BLaER1 (cell line): ENCODE measurements at regions not wholly inside any gene's neighbourhood (a gene's known extent, or its start where the extent isn't known, plus 50 kb on each side); places are given as distances from the start of the nearest gene placed in this dataset.

Experiments used
- H3K27ac ChIP-seq: shearing (Covaris generic); formaldehyde crosslinking; 2 replicates; pipeline ENCODE4 v1.8.1; 2022
- H3K27me3 ChIP-seq: shearing (Covaris generic); formaldehyde crosslinking; 2 replicates; pipeline ENCODE4 v1.8.1; 2022
- H3K36me3 ChIP-seq: shearing (Covaris generic); formaldehyde crosslinking; 2 replicates; pipeline ENCODE4 v1.8.1; 2022
- H3K4me1 ChIP-seq: shearing (Covaris generic); formaldehyde crosslinking; 2 replicates; pipeline ENCODE4 v1.8.1; 2022
- H3K4me2 ChIP-seq: shearing (Covaris generic); formaldehyde crosslinking; 2 replicates; pipeline ENCODE4 v1.8.1; 2022
- H3K4me3 ChIP-seq: shearing (Covaris generic); formaldehyde crosslinking; 2 replicates; pipeline ENCODE4 v1.8.1; 2022
- H3K9ac ChIP-seq: shearing (Covaris generic); formaldehyde crosslinking; 2 replicates; pipeline ENCODE4 v1.8.1; 2022
- H3K9me3 ChIP-seq: shearing (Covaris generic); formaldehyde crosslinking; 2 replicates; pipeline ENCODE4 v1.8.1; 2022
- H4K20me1 ChIP-seq: shearing (Covaris generic); formaldehyde crosslinking; 2 replicates; pipeline ENCODE4 v1.8.1; 2022
- Cebpa-rat ChIP-seq: shearing (Covaris generic); IDR thresholded peaks from 2 replicates; pipeline ENCODE4 v1.8.1; 2022

DNA sequence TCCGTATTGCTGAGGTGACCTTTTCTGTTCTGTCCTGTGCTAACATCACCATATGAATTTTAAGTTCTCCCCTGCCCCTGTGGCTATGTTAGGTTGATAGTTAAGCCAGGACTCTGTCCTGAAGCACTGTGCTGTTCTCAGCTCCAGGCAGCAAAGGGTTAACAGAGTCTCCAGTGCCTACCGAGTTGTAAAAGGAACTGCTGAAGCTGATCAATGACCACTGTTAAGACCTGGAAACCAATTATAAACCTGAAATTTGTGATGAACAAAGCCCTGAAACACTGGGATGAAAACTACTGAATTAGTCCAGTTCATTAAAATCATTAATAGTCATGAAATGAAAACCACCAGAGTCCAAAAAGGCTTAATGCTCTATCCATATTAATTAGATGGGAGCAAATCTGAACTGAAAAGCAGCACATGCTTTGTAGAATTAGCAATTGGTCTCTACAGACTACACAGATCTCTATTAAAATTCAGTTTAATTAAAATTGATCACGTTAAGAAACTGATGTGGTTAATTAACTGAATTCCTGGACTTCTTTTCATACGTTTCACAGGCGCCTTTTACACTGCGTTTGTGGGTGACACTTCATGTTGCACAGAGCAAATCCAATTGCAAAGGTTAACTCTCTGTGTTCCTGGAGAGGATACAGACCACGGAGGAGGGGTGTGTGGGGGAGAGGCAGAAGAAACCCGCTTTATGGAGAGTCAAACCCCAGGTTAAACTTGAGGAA, 188.5 kb upstream of the MPPED2 start:
- no peaks in the 10 kb centered on the region for H3K9me3 ChIP-seq
- TF ChIP-seq Cebpa-rat: no peak
- no peaks in the 10 kb centered on the region for H3K4me1 ChIP-seq
- no peaks in the 10 kb centered on the region for H4K20me1 ChIP-seq
- no peaks in the 10 kb centered on the region for H3K36me3 ChIP-seq
- no peak overlapping the region for H3K4me3 ChIP-seq
- H3K27me3 ChIP-seq: no peaks in the 10 kb centered on the region
- H3K27ac ChIP-seq: no peak overlapping the region
- H3K4me2 ChIP-seq: no peak overlapping the region
- no peak overlapping the region for H3K9ac ChIP-seq

DNA sequence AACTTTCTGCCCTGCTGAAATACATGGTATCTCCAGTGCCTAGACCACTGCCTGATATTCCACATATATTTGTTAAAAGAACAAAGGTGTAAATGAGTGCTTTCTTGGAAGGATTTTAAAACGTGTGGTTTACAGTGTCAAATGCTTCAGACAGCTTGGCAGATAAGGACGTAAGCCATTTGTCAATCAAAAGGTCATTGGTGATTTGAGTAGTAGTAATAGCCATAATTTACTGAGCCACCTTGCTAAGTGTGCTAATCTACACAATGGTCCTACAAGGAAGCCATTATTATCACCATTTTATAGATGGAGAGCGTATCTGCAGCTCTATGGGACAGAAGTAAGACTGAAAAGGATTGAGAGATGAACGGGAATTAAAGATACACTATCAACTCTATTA, 186.8 kb upstream of the MPPED2 start:
- TF ChIP-seq Cebpa-rat: no peak

DNA sequence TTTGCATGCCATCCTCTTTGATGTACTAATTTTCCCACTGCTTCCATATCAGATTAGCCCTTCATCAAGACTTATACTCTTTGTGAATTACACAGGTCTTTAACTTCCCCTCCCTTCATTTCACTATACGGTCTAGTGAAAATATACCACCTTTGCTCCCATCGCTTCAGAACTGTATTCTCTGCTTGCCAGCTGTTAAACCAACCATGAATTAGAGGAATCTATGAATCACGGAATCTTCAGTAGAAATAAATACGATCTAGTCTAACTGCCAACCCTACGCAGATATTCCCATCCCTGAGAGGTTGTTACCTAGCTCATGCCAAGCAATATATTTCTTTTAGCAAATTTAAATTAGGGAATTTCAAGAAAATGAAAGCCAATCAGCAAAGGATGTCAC, 177.8 kb upstream of the MPPED2 start:
- Histone ChIP-seq H3K27ac (no peak overlapping the region), H3K4me3 (no peak overlapping the region), H3K9me3 (peaks cover 6% of the 10 kb centered on the region), H3K27me3 (no peaks in the 10 kb centered on the region), H3K4me2 (no peak overlapping the region), H3K36me3 (no peaks in the 10 kb centered on the region), H3K4me1 (no peaks in the 10 kb centered on the region), H3K9ac (no peak overlapping the region), H4K20me1 (no peaks in the 10 kb centered on the region)
- TF ChIP-seq Cebpa-rat: no peak

More for the DNA sequence above, 186.8 kb upstream of the MPPED2 start:
- Histone ChIP-seq H3K4me1 (no peaks in the 10 kb centered on the region), H3K27me3 (no peaks in the 10 kb centered on the region), H3K36me3 (no peaks in the 10 kb centered on the region), H3K27ac (no peak overlapping the region), H3K4me3 (no peak overlapping the region), H4K20me1 (no peaks in the 10 kb centered on the region), H3K9ac (no peak overlapping the region), H3K9me3 (no peaks in the 10 kb centered on the region), H3K4me2 (no peak overlapping the region)

DNA sequence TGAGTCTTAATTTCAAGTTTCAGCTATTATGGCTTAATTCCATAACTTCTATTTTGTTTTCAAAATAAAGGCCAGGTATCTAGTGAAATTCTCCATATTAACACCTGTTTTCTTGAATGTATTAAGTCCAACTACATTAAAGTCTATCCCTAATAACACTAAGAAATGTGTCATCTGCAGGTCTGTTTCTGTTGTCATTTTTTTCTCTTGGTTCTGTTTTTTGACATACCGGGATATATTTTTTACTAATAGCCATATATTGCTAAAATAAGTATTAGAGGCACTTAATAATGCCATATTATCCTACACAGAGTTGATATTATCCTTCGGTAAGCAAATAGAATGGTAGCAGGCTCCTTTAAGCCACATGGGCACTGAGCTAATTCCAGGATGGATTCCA, 176.0 kb upstream of the MPPED2 start:
- H3K9ac ChIP-seq: no peak overlapping the region
- no peak overlapping the region for H3K4me2 ChIP-seq
- no peaks in the 10 kb centered on the region for H3K36me3 ChIP-seq
- no peaks in the 10 kb centered on the region for H3K4me1 ChIP-seq
- no peak overlapping the region for H3K4me3 ChIP-seq
- H3K27ac ChIP-seq: no peak overlapping the region
- TF ChIP-seq Cebpa-rat: no peak
- H3K9me3 ChIP-seq: peaks cover 6% of the 10 kb centered on the region
- no peaks in the 10 kb centered on the region for H4K20me1 ChIP-seq
- H3K27me3 ChIP-seq: no peaks in the 10 kb centered on the region

DNA sequence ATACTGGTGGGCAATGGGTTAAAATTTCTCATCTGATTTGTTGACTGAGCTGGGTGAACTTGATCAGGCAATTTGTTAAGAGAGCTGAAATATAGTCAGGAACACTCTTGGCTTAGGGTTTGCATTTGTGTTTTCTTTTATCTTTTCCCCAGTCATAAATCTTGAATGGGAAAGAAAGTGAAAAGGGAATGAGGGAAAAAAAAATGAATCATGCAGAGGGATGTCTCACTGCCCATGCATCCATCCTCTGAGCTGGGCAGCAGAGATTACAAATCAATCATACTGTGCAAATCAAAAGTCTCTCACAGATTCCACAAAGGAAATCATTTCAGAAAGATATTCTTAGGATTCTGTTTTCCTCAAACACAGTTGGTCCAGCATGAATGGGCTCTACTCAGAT, 174.2 kb upstream of the MPPED2 start:
- Histone ChIP-seq H3K9ac (no peak overlapping the region), H3K4me1 (no peaks in the 10 kb centered on the region), H4K20me1 (no peaks in the 10 kb centered on the region), H3K9me3 (peaks cover 6% of the 10 kb centered on the region), H3K27me3 (no peaks in the 10 kb centered on the region), H3K4me2 (no peak overlapping the region), H3K4me3 (no peak overlapping the region), H3K36me3 (no peaks in the 10 kb centered on the region), H3K27ac (no peak overlapping the region)
- TF ChIP-seq Cebpa-rat: no peak

GRCh38 chr11:30758946-30759504, 172.9 kb upstream of the MPPED2 start:
- no peaks in the 10 kb centered on the region for H3K36me3 ChIP-seq
- H3K27me3 ChIP-seq: no peaks in the 10 kb centered on the region
- no peak overlapping the region for H3K4me2 ChIP-seq
- TF ChIP-seq Cebpa-rat: no peak
- H3K4me1 ChIP-seq: no peaks in the 10 kb centered on the region
- H3K9ac ChIP-seq: no peak overlapping the region
- peaks cover 6% of the 10 kb centered on the region for H3K9me3 ChIP-seq
- no peaks in the 10 kb centered on the region for H4K20me1 ChIP-seq
- no peak overlapping the region for H3K4me3 ChIP-seq
- no peak overlapping the region for H3K27ac ChIP-seq

GRCh38 chr11:30758518-30758917, 172.4 kb upstream of the MPPED2 start:
- TF ChIP-seq Cebpa-rat: no peak
- Histone ChIP-seq H3K4me3 (no peak overlapping the region), H3K4me2 (no peak overlapping the region), H3K9me3 (peaks cover 6% of the 10 kb centered on the region), H3K27ac (no peak overlapping the region), H3K27me3 (no peaks in the 10 kb centered on the region), H3K4me1 (no peaks in the 10 kb centered on the region), H3K36me3 (no peaks in the 10 kb centered on the region), H3K9ac (no peak overlapping the region), H4K20me1 (no peaks in the 10 kb centered on the region)

DNA sequence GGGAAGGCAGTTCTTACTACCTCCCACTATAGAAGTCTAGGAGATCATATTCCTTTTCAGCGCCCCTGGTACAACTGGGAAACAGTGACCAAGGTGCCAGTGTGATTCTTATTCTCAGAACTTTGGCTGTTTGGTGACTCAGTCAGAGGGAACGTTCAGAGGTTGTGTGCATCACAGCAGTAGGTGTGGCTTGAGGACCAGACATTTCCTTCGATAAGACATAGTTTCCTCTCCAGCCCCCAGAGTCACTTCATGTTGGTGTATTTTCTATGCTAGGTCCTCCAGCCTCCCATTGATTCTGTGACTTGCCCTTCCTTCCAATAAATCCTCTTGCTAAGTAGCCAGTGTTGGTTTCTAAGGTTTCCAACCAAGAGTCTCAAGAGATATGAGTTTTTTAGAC, 171.9 kb upstream of the MPPED2 start:
- TF ChIP-seq Cebpa-rat: no peak
- Histone ChIP-seq H3K9ac (no peak overlapping the region), H3K27ac (no peak overlapping the region), H3K4me3 (no peak overlapping the region), H3K27me3 (no peaks in the 10 kb centered on the region), H4K20me1 (no peaks in the 10 kb centered on the region), H3K4me1 (no peaks in the 10 kb centered on the region), H3K9me3 (peaks cover 6% of the 10 kb centered on the region), H3K4me2 (no peak overlapping the region), H3K36me3 (no peaks in the 10 kb centered on the region)

DNA sequence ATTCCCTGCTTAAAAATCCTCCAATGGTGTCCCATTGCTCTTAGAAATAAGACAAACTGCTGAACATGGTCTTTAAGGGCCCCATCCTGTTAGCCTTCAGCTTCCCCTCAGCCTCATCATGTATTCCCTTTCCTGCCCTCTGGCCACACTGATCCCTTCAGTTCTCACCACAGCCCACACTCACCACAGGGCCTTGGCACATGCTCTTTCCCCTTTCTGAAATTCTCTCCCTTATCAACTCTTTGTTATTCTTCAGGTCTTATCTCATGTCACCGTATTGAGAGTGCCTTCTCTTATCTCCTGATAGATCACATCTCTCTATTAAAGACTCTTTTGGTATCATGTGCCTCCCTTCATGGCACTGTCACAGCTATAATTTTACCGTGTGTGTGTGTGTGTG, 167.8 kb upstream of the MPPED2 start:
- no peak for TF ChIP-seq Cebpa-rat
- Histone ChIP-seq H3K9ac (no peak overlapping the region), H3K4me3 (no peak overlapping the region), H4K20me1 (no peaks in the 10 kb centered on the region), H3K4me2 (no peak overlapping the region), H3K4me1 (no peaks in the 10 kb centered on the region), H3K9me3 (no peaks in the 10 kb centered on the region), H3K27me3 (no peaks in the 10 kb centered on the region), H3K36me3 (no peaks in the 10 kb centered on the region), H3K27ac (no peak overlapping the region)

DNA sequence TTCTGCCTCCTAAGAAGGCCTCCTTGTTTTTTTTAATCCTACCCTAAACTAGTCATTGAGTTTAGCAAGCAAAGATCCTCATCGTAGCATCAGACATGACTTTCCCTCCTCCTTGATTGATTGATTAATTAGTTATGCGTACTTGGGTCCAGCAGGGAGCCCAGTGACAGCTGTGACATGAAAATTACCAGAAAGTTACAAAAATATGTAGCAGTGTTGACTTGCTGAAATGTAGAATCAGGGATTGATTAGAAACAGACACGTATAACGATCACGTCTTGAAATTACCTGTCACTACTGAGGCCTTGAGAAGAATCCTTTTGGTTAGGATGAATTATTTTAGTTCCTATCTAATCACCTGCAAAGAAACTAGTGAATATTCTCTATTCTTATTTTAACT, 167.4 kb upstream of the MPPED2 start:
- Histone ChIP-seq H3K4me3 (no peak overlapping the region), H3K9me3 (no peaks in the 10 kb centered on the region), H3K27ac (no peak overlapping the region)

More for the DNA sequence above, 167.4 kb upstream of the MPPED2 start:
- Histone ChIP-seq H3K36me3 (no peaks in the 10 kb centered on the region), H3K4me1 (no peaks in the 10 kb centered on the region), H3K27me3 (no peaks in the 10 kb centered on the region), H4K20me1 (no peaks in the 10 kb centered on the region), H3K9ac (no peak overlapping the region), H3K4me2 (no peak overlapping the region)
- TF ChIP-seq Cebpa-rat: no peak
